ENCODE measurements at regions not wholly inside any gene's neighbourhood (a gene's known extent, or its start where the extent isn't known, plus 50 kb on each side); places are given as distances from the start of the nearest gene placed in this dataset.

- DNase-seq (ENCODE audit: low spot score) = no peak
- Mint-ChIP-seq H3K36me3 (ENCODE audit: low read depth) (no peaks in the 10 kb centered on the region), H3K9me3 (peaks cover 4% of the 10 kb centered on the region), H3K4me3 (no peak overlapping the region), H3K27ac (no peak overlapping the region), H3K4me1 (ENCODE audit: low read depth) (no peaks in the 10 kb centered on the region), H3K27me3 (ENCODE audit: low read depth) (no peaks in the 10 kb centered on the region)
Observed at GRCh38 chr17:26807024-26807423, 486.9 kb upstream of the WSB1 start.

GRCh38 chr17:26809033-26809432 lies 484.9 kb upstream of the WSB1 start:
- H3K9me3 Mint-ChIP-seq = peaks cover 4% of the 10 kb centered on the region
- H3K27ac Mint-ChIP-seq = no peak overlapping the region
- H3K4me3 Mint-ChIP-seq = no peak overlapping the region
- H3K27me3 Mint-ChIP-seq (ENCODE audit: low read depth) = no peaks in the 10 kb centered on the region
- DNase-seq (ENCODE audit: low spot score) = no peak
- no peaks in the 10 kb centered on the region for H3K36me3 Mint-ChIP-seq (ENCODE audit: low read depth)
- no peaks in the 10 kb centered on the region for H3K4me1 Mint-ChIP-seq (ENCODE audit: low read depth)

GRCh38 chr17:26818736-26819135 lies 475.2 kb upstream of the WSB1 start:
- Mint-ChIP-seq H3K27me3 (ENCODE audit: low read depth) (no peaks in the 10 kb centered on the region), H3K27ac (no peak overlapping the region), H3K9me3 (no peaks in the 10 kb centered on the region), H3K4me1 (ENCODE audit: low read depth) (no peaks in the 10 kb centered on the region), H3K36me3 (ENCODE audit: low read depth) (no peaks in the 10 kb centered on the region), H3K4me3 (no peak overlapping the region)
- no peak for DNase-seq (ENCODE audit: low spot score)
